ENCODE measurements at regions not wholly inside any gene's neighbourhood (a gene's known extent, or its start where the extent isn't known, plus 50 kb on each side); places are given as distances from the start of the nearest gene placed in this dataset.
"Not testable (repeated sequence)": the region's sequence is repeated elsewhere in the genome, so short reads cannot be mapped to it uniquely, and the experiment has no call there.

DNA sequence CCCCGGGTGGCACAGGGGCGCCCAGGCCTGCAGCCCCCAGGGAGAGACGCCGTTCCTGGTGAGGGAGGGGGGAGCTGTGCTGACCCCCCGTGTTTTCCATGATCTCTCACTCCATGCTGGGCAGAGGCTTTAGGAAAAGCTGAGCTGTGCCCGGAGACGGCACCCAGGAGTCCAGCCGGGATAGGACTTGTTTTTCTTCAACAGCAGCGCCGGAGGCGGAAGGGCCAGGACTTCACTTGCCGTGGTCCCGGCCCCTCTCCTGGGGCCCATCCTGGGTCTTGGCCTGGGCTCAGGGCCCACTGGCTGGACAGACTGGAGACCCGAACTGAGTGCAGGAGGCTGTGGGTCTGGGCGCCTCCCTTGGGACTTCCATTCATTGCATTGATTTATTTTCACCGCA, 176.8 kb upstream of the ZNF469 start:
- TF ChIP-seq, protein P1, sequence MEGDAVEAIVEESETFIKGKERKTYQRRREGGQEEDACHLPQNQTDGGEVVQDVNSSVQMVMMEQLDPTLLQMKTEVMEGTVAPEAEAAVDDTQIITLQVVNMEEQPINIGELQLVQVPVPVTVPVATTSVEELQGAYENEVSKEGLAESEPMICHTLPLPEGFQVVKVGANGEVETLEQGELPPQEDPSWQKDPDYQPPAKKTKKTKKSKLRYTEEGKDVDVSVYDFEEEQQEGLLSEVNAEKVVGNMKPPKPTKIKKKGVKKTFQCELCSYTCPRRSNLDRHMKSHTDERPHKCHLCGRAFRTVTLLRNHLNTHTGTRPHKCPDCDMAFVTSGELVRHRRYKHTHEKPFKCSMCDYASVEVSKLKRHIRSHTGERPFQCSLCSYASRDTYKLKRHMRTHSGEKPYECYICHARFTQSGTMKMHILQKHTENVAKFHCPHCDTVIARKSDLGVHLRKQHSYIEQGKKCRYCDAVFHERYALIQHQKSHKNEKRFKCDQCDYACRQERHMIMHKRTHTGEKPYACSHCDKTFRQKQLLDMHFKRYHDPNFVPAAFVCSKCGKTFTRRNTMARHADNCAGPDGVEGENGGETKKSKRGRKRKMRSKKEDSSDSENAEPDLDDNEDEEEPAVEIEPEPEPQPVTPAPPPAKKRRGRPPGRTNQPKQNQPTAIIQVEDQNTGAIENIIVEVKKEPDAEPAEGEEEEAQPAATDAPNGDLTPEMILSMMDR (IDR thresholded peaks at IDR 0.05), result not testable (repeated sequence)
- not testable (repeated sequence) for TF ChIP-seq NR3C1, EP300 (IDR thresholded peaks at IDR 0.05)
- TF ChIP-seq, protein P2, sequence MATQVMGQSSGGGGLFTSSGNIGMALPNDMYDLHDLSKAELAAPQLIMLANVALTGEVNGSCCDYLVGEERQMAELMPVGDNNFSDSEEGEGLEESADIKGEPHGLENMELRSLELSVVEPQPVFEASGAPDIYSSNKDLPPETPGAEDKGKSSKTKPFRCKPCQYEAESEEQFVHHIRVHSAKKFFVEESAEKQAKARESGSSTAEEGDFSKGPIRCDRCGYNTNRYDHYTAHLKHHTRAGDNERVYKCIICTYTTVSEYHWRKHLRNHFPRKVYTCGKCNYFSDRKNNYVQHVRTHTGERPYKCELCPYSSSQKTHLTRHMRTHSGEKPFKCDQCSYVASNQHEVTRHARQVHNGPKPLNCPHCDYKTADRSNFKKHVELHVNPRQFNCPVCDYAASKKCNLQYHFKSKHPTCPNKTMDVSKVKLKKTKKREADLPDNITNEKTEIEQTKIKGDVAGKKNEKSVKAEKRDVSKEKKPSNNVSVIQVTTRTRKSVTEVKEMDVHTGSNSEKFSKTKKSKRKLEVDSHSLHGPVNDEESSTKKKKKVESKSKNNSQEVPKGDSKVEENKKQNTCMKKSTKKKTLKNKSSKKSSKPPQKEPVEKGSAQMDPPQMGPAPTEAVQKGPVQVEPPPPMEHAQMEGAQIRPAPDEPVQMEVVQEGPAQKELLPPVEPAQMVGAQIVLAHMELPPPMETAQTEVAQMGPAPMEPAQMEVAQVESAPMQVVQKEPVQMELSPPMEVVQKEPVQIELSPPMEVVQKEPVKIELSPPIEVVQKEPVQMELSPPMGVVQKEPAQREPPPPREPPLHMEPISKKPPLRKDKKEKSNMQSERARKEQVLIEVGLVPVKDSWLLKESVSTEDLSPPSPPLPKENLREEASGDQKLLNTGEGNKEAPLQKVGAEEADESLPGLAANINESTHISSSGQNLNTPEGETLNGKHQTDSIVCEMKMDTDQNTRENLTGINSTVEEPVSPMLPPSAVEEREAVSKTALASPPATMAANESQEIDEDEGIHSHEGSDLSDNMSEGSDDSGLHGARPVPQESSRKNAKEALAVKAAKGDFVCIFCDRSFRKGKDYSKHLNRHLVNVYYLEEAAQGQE (IDR thresholded peaks at IDR 0.05), result not testable (repeated sequence)
